Retinal pigment epithelial cell (primary cell): ENCODE measurements at regions not wholly inside any gene's neighbourhood (a gene's known extent, or its start where the extent isn't known, plus 50 kb on each side); places are given as distances from the start of the nearest gene placed in this dataset.
"Not testable (repeated sequence)": the region's sequence is repeated elsewhere in the genome, so short reads cannot be mapped to it uniquely, and the experiment has no call there.

Source experiments
- DNase-seq: peaks from one replicate; pipeline ENCODE4 v3.0.0-alpha.2; 2010; ENCODE audit warnings: low read depth
- H3K4me3 ChIP-seq: 2 replicates; pipeline ENCODE4 v1.5.1; 2011; ENCODE audit warnings: mild to moderate bottlenecking, low read length, control low read depth, moderate library complexity
- CTCF ChIP-seq: conservative IDR thresholded peaks from 2 replicates; pipeline ENCODE4 v1.5.1; 2011; ENCODE audit warnings: low read depth, low read length, control low read depth, inconsistent platforms

DNA sequence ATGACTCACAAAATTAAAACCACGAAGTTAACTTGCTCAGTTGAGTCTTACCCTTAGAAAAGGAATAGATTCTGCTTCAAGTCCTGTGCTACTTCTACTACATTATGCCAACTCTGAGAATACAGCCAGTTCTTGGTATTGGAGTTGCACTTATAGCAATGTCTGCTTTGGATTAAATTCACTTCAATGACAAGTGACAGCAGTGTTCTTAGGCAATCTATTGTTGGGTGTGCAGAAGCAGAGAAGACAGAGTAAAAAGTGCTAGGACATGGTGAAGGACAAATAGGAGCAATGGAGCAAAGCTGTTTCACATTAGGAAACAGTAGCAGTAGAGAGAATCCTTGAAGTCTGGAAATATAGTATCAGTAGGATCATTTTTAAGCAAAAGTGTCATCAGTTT lies 713.1 kb downstream of the SI start:
- no peak for DNase-seq
- H3K4me3 ChIP-seq = no peak overlapping the region
- no peak for TF ChIP-seq CTCF

DNA sequence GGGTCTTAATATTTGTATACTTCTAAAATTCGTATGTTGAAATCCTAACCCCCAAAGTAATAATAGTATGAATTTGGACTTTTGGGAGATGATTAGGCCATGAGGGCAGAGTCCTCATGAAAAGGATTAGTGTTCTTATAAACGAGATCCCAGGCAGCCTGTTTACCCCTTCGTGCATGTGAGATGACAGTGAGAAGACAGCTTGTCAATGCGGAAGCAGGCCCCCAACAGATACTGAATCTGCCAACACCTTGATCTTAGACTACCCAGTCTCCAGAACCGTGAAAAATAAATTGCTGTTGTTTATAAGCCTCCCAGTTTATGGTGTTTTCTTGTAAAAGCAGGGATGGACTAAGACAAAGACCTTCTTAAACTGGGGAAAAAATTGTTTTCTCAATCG lies 714.2 kb downstream of the SI start:
- TF ChIP-seq CTCF = no peak
- H3K4me3 ChIP-seq = no peak overlapping the region
- DNase-seq = no peak

DNA sequence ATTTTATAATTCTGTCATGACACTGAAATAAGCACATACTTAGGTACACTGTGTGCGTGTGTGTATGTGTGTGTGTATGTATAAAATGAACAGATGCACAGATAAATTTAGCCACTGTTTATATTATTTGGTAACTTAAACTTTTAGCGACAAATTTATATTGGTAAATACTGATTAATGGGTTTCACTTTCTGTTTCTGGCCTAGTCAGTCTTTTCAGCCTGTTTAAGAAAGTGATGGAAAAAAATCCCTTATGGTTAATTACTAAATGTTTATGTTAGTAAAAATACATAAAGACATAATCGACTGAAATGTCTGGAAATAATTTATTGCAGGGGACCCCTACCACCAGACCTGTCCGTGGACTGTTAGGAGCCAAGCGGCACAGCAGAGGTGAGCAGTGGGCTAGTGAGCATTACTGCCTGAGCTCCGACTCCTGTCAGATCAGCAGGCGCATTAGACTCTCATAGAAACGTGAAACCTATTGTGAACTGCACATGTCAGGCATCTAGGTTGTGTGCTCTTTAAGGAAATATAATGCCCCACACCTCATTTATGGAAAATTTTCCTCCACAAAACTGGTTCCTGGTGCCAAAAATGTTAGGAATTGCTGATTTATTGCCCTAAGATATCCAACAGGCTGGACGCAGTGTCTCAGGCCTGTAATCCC lies 717.4 kb downstream of the SI start:
- no peak for TF ChIP-seq CTCF
- no peak overlapping the region for H3K4me3 ChIP-seq
- no peak for DNase-seq

GRCh38 chr3:164360078-164360578 lies 718.2 kb downstream of the SI start:
- no peak for TF ChIP-seq CTCF
- no peak for DNase-seq
- no peak overlapping the region for H3K4me3 ChIP-seq

- TF ChIP-seq CTCF = no peak
- DNase-seq = no peak
- no peak overlapping the region for H3K4me3 ChIP-seq
Measured at GRCh38 chr3:164352991-164353390, 725.3 kb downstream of the SI start.

DNA sequence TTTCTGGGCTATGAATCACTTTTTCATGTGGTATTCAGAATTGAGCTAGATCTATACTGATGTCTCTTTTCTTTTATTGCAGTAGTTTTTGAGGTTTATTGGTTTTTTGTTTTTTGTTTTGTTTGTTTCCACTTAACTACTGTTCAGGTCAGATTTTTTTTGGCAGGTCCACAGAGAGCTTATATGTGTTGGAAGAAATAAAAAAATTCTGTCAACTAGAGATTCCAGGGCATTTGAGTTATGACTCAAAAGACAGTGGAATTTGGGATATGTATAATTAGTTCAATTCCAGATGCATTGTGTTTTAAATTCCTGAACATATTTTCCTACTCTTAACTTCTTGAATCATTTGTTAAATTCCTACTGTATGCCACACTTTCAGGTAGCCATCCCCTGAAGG lies 727.2 kb downstream of the SI start:
- H3K4me3 ChIP-seq = no peak overlapping the region
- no peak for DNase-seq
- no peak for TF ChIP-seq CTCF

DNA sequence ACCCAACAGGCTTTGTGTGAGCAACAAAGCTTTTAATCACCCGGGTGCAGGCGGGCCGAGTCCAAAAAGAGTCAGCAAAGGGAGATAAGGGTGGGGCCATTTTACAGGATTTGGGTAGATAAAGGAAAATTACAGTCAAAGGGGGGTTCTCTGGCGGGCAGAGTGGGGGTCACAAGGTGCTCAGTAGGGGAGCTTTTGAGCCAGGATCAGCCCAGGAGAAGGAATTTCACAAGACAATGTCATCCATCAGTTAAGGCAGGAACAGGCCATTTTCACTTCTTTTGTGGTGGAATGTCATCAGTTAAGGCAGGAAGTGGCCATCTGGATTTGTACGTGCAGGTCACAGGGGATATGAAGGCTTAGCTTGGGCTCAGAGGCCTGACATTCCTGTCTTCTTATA lies 736.1 kb downstream of the SI start:
- not testable (repeated sequence) for DNase-seq, H3K4me3 ChIP-seq
